SK-N-SH (cell line): ENCODE measurements at regions not wholly inside any gene's neighbourhood (a gene's known extent, or its start where the extent isn't known, plus 50 kb on each side); places are given as distances from the start of the nearest gene placed in this dataset.

Source experiments
- CTCF ChIA-PET: fragments of 300-600, 350-600 bp; formaldehyde crosslinking; extraction: SDS; loops from one replicate; lab custom pipeline; 2021; lab: Yijun Ruan, JAX
- POLR2A ChIA-PET: fragments of 350-600 bp; sonication (Branson Sonifier 250); formaldehyde crosslinking; extraction: SDS; loops from one replicate; lab custom pipeline; 2020; ENCODE audit warnings: antibody characterized with exemption, inconsistent platforms; lab: Yijun Ruan, JAX
- DNase-seq: peaks from one replicate; pipeline ENCODE4 v3.0.0; 2012
- H2AFZ ChIP-seq: fragments of 200-600 bp; sonication (generic); 2 replicates; pipeline ENCODE4 v1.8.1; 2016; ENCODE audit warnings: antibody characterized with exemption, mild to moderate bottlenecking, low read depth
- H3F3A ChIP-seq: fragments of 200-600 bp; sonication (generic); replicated peaks from 2 replicates; pipeline ENCODE3; 2016; ENCODE audit warnings: antibody characterized with exemption, mild to moderate bottlenecking; ENCODE audit not compliant: insufficient read depth
- H3K27ac ChIP-seq, 2 experiments: fragments of 200-500 bp in 1 of 2; fragments of 200-600 bp in 1 of 2; sonication (Bioruptor generic) in 1 of 2; sonication (generic), shearing (Covaris generic) in 1 of 2; 2 replicates each; pipeline versions ENCODE4 v1.5.1 to v1.6.1; 2014 to 2016; ENCODE audit warnings: low read depth in 2 of 2, inconsistent platforms in 1 of 2, low read length in 1 of 2, mild to moderate bottlenecking in 1 of 2, mixed read lengths in 1 of 2
- H3K27me3 ChIP-seq: fragments of 200-600 bp; sonication (generic), shearing (Covaris generic); 2 replicates; pipeline ENCODE4 v1.6.1; 2016; ENCODE audit warnings: mixed run types; ENCODE audit not compliant: insufficient read depth
- H3K36me3 ChIP-seq, 2 experiments: fragments of 200-500 bp in 1 of 2; fragments of 200-600 bp in 1 of 2; sonication (Bioruptor generic) in 1 of 2; sonication (generic) in 1 of 2; replicated peaks in 1 of 2; 2 replicates each; pipeline versions ENCODE3 to v1.5.1; 2014 to 2016; ENCODE audit warnings: low read length in 1 of 2, mild to moderate bottlenecking in 1 of 2; ENCODE audit not compliant: insufficient read depth in 2 of 2, control insufficient read depth in 1 of 2
- H3K4me1 ChIP-seq, 2 experiments: fragments of 200-500 bp in 1 of 2; fragments of 200-600 bp in 1 of 2; sonication (Bioruptor generic) in 1 of 2; sonication (generic), shearing (Covaris generic) in 1 of 2; 2 replicates each; pipeline versions ENCODE4 v1.5.1 to v1.6.1; 2014 to 2016; ENCODE audit warnings: low read depth in 1 of 2, low read length in 1 of 2, mixed run types in 1 of 2; ENCODE audit not compliant: insufficient read depth in 2 of 2, control insufficient read depth in 1 of 2
- H3K4me2 ChIP-seq: fragments of 200-600 bp; sonication (generic), shearing (Covaris generic); 2 replicates; pipeline ENCODE4 v1.6.1; 2017; ENCODE audit warnings: mixed run types
- H3K4me3 ChIP-seq, 2 experiments: fragments of 200-500 bp in 1 of 2; fragments of 200-600 bp in 1 of 2; sonication (Bioruptor generic) in 1 of 2; sonication (generic), shearing (Covaris generic) in 1 of 2; 2 replicates each; pipeline versions ENCODE4 v1.5.1 to v1.8.1; 2014 to 2016; ENCODE audit warnings: low read depth in 2 of 2, inconsistent platforms in 1 of 2, low read length in 1 of 2, mild to moderate bottlenecking in 1 of 2, mixed read lengths in 1 of 2, moderate library complexity in 1 of 2
- H3K79me2 ChIP-seq: fragments of 200-600 bp; sonication (generic); 2 replicates; pipeline ENCODE4 v1.8.1; 2017; ENCODE audit warnings: mild to moderate bottlenecking; ENCODE audit not compliant: insufficient read depth
- H3K9ac ChIP-seq: fragments of 200-600 bp; sonication (generic); 2 replicates; pipeline ENCODE4 v1.6.1; 2017; ENCODE audit warnings: mixed run types
- H3K9me2 ChIP-seq: fragments of 200-600 bp; sonication (generic); 2 replicates; pipeline ENCODE4 v1.6.1; 2017; ENCODE audit warnings: mixed run types
- H3K9me3 ChIP-seq: fragments of 200-600 bp; sonication (generic); 2 replicates; pipeline ENCODE4 v1.6.1; 2017; ENCODE audit warnings: mixed run types, mild to moderate bottlenecking, moderate library complexity
- H4K20me1 ChIP-seq: fragments of 200-600 bp; sonication (generic); 2 replicates; pipeline ENCODE4 v1.6.1; 2017; ENCODE audit warnings: mild to moderate bottlenecking, mixed run types; ENCODE audit not compliant: insufficient read depth
- EP300 ChIP-seq, 2 experiments: IDR thresholded peaks; 2 replicates each; pipeline versions ENCODE4 v1.4.0 to v1.6.1; 2012; ENCODE audit warnings: borderline replicate concordance in 1 of 2, low read depth in 1 of 2, low read length in 1 of 2
- EZH2phosphoT487 ChIP-seq: fragments of 200-600 bp; sonication (generic); IDR thresholded peaks from 2 replicates; pipeline ENCODE4 v1.6.1; 2017; ENCODE audit warnings: low read depth, mixed run types, mild to moderate bottlenecking, antibody characterized with exemption, moderate library complexity, borderline replicate concordance
- FOXJ3 ChIP-seq: sonication (generic); formaldehyde crosslinking; IDR thresholded peaks from 2 replicates; pipeline ENCODE4 v1.5.1; 2020; ENCODE audit warnings: mild to moderate bottlenecking, missing genetic modification reagents
- FOXM1 ChIP-seq: IDR thresholded peaks from 2 replicates; pipeline ENCODE4 v1.4.0; 2012; ENCODE audit warnings: low read depth, mild to moderate bottlenecking
- JUND ChIP-seq: IDR thresholded peaks from 2 replicates; pipeline ENCODE4 v1.4.0; 2012
- RAD21 ChIP-seq: IDR thresholded peaks from 2 replicates; pipeline ENCODE4 v1.6.1; 2012; ENCODE audit warnings: mild to moderate bottlenecking, low read length
- RFX5 ChIP-seq: IDR thresholded peaks from 2 replicates; pipeline ENCODE4 v1.6.1; 2012; ENCODE audit warnings: mild to moderate bottlenecking, improper control_type of control experiment, low read length
- TAF1 ChIP-seq: IDR thresholded peaks from 2 replicates; pipeline ENCODE4 v1.6.1; 2012; ENCODE audit warnings: low read depth, mild to moderate bottlenecking, low read length, moderate library complexity, borderline replicate concordance
- TCF12 ChIP-seq: IDR thresholded peaks from 2 replicates; pipeline ENCODE4 v1.4.0; 2012
- YY1 ChIP-seq: IDR thresholded peaks from 2 replicates; pipeline ENCODE4 v1.4.0; 2012; ENCODE audit warnings: low read depth, mild to moderate bottlenecking
- WGBS: methylation state at CpG from one replicate; pipeline ENCODE4 v1.1.6; 2017; ENCODE audit warnings: low lambda C conversion rate; 5-methylcytosine and 5-hydroxymethylcytosine counted together
- TF ChIP-seq, protein P1 (sequence below): IDR thresholded peaks from 2 replicates; pipeline ENCODE4 v1.4.0; 2012; ENCODE audit warnings: low read depth
- TF ChIP-seq, protein P2 (sequence below): IDR thresholded peaks from 2 replicates; pipeline ENCODE4 v1.4.0; 2012; ENCODE audit warnings: low read depth, borderline replicate concordance
- TF ChIP-seq, protein P3 (sequence below): IDR thresholded peaks from 2 replicates; pipeline ENCODE4 v1.6.1; 2012; ENCODE audit warnings: mild to moderate bottlenecking, low read depth, low read length, moderate library complexity
- TF ChIP-seq, protein P4 (sequence below): IDR thresholded peaks from 2 replicates; pipeline ENCODE4 v1.4.0; 2012; ENCODE audit warnings: low read depth, borderline replicate concordance

DNA sequence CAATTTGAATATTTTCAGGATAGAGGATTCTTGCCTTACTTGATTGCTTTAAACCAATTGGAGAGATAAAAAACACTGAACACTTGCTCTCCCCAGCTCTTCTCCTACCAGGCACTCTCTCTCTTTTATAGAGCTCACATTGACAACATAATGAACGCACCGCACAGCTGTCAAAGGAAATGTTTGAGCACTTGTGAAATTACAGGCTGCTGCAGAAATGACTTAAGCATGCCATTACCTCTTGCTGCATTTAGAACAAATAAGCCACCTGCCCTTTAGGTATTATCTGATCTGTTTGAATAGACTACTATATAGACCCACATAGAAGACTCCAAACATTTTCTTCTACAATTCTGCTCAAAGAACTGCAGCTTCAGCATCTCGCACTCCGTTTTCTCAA is 227.7 kb downstream of the C4orf33 start:
- H3K27me3 ChIP-seq: no peaks in the 10 kb centered on the region
- no peak for DNase-seq
- H3K4me2 ChIP-seq: no peak overlapping the region
- no peaks in the 10 kb centered on the region for H3K36me3 ChIP-seq
- ChIA-PET CTCF (interaction anchor here (0.8 to 1.9 kb wide), 4 partner anchors 13 to 38 kb away, joined by 3 to 7 read pairs (median 3); no protein-coding TSS in a partner anchor), POLR2A (no interaction called here)
- 83% methylated on average over 4 of the region's 4 CpGs for WGBS
- H3K4me1 ChIP-seq: no peaks in the 10 kb centered on the region
- H3K27ac ChIP-seq: no peak overlapping the region
- no peak overlapping the region for H2AFZ ChIP-seq
- no peak overlapping the region for H3K4me3 ChIP-seq
- no peaks in the 10 kb centered on the region for H3F3A ChIP-seq
- H3K79me2 ChIP-seq: no peaks in the 10 kb centered on the region
- H3K9me3 ChIP-seq: no peaks in the 10 kb centered on the region
- no peaks in the 10 kb centered on the region for H4K20me1 ChIP-seq
- TF ChIP-seq YY1: no peak
- TF ChIP-seq, protein P1, sequence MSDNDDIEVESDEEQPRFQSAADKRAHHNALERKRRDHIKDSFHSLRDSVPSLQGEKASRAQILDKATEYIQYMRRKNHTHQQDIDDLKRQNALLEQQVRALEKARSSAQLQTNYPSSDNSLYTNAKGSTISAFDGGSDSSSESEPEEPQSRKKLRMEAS: no peak
- no peak for TF ChIP-seq FOXJ3 (CRISPR knock-in tag)
- TF ChIP-seq, protein P2, sequence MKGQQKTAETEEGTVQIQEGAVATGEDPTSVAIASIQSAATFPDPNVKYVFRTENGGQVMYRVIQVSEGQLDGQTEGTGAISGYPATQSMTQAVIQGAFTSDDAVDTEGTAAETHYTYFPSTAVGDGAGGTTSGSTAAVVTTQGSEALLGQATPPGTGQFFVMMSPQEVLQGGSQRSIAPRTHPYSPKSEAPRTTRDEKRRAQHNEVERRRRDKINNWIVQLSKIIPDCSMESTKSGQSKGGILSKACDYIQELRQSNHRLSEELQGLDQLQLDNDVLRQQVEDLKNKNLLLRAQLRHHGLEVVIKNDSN: no peak
- no peak for TF ChIP-seq TAF1
- no peak for TF ChIP-seq TCF12
- TF ChIP-seq, protein P3, sequence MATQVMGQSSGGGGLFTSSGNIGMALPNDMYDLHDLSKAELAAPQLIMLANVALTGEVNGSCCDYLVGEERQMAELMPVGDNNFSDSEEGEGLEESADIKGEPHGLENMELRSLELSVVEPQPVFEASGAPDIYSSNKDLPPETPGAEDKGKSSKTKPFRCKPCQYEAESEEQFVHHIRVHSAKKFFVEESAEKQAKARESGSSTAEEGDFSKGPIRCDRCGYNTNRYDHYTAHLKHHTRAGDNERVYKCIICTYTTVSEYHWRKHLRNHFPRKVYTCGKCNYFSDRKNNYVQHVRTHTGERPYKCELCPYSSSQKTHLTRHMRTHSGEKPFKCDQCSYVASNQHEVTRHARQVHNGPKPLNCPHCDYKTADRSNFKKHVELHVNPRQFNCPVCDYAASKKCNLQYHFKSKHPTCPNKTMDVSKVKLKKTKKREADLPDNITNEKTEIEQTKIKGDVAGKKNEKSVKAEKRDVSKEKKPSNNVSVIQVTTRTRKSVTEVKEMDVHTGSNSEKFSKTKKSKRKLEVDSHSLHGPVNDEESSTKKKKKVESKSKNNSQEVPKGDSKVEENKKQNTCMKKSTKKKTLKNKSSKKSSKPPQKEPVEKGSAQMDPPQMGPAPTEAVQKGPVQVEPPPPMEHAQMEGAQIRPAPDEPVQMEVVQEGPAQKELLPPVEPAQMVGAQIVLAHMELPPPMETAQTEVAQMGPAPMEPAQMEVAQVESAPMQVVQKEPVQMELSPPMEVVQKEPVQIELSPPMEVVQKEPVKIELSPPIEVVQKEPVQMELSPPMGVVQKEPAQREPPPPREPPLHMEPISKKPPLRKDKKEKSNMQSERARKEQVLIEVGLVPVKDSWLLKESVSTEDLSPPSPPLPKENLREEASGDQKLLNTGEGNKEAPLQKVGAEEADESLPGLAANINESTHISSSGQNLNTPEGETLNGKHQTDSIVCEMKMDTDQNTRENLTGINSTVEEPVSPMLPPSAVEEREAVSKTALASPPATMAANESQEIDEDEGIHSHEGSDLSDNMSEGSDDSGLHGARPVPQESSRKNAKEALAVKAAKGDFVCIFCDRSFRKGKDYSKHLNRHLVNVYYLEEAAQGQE: no peak
- TF ChIP-seq, protein P4, sequence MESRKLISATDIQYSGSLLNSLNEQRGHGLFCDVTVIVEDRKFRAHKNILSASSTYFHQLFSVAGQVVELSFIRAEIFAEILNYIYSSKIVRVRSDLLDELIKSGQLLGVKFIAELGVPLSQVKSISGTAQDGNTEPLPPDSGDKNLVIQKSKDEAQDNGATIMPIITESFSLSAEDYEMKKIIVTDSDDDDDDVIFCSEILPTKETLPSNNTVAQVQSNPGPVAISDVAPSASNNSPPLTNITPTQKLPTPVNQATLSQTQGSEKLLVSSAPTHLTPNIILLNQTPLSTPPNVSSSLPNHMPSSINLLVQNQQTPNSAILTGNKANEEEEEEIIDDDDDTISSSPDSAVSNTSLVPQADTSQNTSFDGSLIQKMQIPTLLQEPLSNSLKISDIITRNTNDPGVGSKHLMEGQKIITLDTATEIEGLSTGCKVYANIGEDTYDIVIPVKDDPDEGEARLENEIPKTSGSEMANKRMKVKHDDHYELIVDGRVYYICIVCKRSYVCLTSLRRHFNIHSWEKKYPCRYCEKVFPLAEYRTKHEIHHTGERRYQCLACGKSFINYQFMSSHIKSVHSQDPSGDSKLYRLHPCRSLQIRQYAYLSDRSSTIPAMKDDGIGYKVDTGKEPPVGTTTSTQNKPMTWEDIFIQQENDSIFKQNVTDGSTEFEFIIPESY: no peak
- TF ChIP-seq RAD21: no peak
- no peak for TF ChIP-seq JUND
- TF ChIP-seq FOXM1: no peak
- no peak for TF ChIP-seq RFX5
- TF ChIP-seq EZH2phosphoT487: no peak
- TF ChIP-seq EP300 (IDR thresholded peaks at IDR 0.05; ENCODE audit: borderline replicate concordance in 1 of 2, low read depth in 1 of 2, low read length in 1 of 2): no peak
- H3K9ac ChIP-seq: no peak overlapping the region
- H3K9me2 ChIP-seq: no peaks in the 10 kb centered on the region
